ENCODE measurements at regions not wholly inside any gene's neighbourhood (a gene's known extent, or its start where the extent isn't known, plus 50 kb on each side); places are given as distances from the start of the nearest gene placed in this dataset.
"Not testable (repeated sequence)": the region's sequence is repeated elsewhere in the genome, so short reads cannot be mapped to it uniquely, and the experiment has no call there.

DNA sequence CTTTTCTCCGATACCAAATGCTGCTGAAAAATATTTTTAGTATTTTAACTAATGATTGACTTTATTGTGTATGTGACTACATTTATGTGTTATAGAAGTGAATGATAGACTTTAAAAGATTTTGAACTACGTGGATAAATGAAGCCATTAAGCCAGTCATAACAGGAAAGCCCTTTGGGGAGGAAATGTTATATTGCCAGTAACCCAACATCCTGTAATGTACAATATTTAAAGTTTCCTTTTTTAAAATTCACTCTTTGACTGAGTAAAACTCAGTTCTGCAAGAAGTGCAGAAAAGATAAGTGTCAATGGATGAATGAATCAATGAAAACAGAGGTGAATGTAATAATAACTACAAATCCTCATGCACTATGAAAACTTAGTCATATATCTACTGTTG lies 102.6 kb upstream of the TLE4 start:
- DNase-seq (ENCODE audit: low read depth) = no peak

DNA sequence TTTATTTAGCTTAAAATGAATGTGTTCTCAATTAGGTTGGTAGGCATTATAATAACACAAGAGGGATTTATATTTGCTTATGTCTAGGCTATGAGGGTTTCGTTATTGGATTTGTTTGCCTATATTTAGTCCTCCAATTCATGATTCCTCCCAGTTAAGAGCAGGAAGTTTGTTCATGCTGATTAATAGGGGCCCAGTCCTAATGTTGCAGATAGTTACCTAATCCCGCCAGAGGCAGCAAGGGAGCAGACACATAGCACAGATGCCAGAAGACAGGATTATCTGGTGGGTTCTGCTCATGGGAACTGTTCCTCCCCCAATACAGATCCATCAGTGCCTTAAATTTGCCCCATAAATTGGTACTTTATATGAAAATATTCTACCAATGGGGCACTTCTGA lies 100.8 kb upstream of the TLE4 start:
- DNase-seq (ENCODE audit: low read depth) = no peak

DNA sequence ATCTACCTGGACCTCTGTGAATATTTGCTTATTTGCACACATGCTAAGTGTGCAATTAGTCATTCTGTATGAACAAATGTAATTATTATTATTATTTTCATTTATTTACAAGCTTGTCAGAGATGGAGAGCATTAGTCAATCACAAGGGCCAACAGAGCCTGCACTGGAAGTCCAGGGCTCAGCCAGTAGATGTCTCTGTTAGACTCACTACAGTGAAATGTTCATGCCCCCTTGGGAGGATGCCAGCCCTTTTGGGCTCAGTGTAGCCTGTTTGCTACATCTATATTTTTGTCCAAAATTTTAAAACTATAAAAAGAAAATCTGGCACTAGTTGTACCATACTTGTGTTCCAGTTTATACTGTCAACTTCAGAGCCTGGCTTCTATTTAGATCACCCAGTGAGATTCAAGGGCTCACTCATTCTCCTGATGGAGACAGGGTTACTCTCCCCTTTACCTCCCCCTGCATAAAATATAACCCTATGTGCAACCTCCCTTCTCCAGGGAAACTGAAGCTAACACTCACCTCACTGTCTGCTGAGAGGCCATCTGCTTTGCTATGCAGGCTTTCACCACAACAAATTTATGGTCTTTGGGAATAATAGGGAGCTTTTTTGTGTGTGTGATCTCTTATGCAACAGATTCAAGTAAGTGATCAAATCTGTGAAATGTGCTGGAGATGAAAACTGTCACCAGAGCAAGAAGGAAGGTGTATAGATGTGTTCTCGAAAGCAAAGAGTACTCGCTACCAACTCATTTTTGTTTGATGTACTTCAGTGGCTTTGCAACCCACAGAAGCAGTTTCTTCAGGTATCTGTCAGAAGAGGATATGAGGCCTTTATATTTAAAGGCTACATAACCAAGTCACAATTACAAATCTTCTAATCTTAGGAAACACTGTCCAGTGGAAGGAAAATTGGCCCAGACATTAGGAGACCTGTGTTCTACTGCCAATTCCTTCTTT lies 99.9 kb upstream of the TLE4 start:
- DNase-seq (ENCODE audit: low read depth) = peak; percentile 9

DNA sequence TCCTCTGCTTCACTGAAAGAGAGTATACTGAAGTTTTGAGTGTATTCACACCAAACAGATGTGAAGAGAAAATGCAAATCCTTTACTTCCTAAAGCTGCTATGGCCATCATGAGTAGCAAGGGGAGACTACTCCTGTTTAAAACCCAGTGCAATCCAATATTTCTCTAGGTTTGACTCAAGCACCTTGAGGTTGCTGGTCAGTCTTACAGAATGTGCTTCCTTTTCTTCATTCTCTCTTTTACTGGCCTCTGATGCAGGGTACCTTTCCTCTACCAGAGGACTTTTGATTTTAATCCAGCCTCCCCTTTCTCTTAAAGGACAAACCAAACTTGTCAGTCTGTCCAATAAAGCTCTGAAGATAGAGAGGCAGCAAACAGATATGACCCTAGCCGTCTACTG lies 98.1 kb upstream of the TLE4 start:
- DNase-seq (ENCODE audit: low read depth) = no peak

DNA sequence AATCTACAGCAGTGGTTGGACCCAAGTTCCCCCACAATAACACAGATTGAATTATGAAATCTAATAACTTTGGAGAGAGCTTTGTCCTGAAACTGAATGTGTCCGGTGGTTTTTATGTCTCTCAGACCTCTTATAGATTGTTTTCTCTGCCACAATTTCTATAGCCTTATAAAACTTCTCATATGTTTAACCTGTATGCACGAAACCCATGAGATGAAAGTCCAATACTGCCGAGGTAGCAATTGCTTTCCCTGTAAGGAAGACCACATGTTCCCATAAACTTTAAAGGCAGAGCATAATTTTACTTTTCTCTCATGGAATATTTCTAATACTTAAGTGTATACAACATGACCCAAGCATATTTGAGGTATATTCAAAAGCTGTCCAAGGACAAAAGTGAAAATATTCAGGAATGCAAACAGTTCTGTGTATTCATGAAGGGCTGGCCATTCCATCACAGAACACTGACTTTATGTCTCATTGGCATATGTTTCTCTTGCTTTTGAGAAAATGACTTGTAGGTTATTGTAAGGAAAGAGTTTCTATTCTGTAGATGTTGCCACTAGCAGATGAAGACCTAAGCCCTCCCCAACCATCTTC lies 94.4 kb upstream of the TLE4 start:
- DNase-seq (ENCODE audit: low read depth) = no peak

DNA sequence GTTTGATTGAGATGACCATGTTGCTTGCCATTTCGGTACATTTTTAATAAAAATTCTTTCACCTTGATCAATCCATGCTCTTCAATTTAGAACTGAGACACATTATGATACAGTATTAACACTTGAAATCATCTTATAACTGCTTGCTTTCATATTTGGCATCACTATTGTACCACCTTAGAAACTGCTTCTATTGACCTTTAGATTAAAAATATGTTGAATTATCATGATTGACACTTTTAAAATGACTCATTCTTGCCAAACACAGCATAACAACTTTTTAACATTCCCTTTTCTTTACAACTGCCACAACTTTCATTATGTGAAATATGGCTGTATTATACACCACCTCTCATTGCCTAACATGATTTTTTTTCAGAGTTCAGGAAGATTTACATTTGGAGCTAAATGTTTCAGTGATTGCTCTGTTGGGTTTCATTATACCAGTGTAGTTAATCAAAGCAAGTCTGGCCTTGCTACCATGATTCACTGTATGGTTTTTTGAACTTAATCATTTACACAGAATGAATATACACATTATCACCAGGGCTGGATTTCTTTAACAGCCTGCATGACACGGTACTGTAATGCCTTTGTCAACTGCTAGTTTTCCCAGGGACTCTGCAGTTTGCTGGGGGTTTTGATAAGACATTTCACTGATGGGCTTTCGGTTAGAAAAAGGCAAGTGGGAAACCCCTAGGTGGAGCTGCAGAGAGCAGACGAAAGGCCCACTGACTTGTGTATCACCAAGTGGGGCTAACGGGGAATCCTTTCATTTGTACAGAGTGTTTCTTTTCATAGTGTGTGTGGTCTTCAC lies 93.6 kb upstream of the TLE4 start:
- DNase-seq (ENCODE audit: low read depth) = peak; percentile 6

DNA sequence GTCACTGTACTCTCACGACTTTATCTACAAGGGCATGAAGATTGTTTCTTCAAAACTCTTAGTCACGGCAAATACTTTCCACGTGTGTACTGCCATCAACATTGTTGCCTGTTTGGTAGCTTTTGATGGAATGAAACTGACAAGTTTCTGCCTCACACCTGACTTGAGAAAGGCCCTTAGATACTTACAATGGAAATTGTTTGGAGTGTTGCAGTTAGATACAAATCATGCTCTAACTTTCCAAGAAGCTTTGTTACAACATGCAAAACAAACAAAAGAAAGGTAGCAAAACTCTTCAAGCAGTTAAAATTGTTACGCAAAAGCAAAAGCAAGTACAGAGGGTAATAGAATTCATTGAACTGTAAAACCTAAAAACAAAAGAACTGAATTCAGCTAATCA lies 91.1 kb upstream of the TLE4 start:
- DNase-seq (ENCODE audit: low read depth) = no peak

DNA sequence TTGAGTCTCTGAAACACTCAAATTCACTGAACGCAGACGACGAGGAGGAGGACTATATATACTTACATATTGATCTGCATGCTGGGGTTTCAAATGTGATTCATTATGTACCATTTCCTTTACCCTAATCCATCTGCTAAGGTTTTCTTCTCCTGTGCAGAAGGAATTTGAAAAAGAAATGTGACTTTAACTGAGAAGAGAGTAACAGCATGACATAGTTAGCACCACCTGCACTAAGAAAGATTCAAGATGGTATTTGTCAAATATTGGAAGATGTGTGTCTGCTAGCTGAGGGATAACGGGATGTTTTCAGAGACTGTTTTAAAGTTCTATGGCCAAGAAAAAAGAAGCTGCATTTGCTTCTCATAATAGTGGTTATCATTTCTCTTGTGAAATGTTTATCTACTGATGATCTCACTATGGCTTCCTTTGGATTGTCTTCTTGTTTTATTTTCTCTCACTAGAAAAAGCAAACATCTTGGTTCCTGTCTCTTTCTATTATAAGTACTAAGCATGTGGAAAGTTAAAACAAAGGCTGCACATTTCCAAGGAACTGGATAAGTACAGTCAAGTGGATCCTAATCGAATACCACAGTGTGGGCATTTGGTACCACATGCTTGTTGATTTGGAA lies 89.8 kb upstream of the TLE4 start:
- DNase-seq (ENCODE audit: low read depth) = no peak

- DNase-seq (ENCODE audit: low read depth) = no peak
These were observed 86.5 kb upstream of the TLE4 start for GRCh38 chr9:79485258-79485657.

GRCh38 chr9:79489261-79490000 lies 82.3 kb upstream of the TLE4 start:
- DNase-seq (ENCODE audit: low read depth) = no peak

DNA sequence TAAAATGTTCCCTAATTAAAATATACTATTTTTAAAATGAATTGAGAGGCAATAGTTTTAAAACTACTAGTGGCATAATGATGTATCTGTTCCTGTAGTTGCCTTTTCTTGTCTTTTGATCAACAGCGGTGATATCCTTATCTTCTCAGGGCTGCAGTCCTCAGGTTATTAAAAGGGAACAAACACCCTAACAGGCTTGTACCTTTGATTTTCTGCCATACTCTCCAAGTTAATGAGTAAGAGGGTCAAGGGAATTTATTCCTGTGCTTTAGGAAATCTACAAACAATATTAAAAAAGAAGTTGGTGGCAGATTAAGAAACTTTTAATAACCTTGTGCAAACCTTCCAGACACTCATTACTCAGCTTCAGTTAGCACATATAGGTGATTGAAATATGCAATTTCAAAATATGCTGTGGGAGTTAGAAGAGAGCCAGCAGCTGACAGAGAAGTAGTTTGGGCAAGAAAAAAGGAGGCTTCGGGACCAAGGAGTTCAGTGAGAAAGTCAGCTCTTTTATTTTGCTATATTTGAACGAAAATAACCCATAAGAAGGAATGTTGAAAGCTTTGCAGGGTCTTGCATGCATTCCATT lies 81.0 kb upstream of the TLE4 start:
- no peak for DNase-seq (ENCODE audit: low read depth)

DNA sequence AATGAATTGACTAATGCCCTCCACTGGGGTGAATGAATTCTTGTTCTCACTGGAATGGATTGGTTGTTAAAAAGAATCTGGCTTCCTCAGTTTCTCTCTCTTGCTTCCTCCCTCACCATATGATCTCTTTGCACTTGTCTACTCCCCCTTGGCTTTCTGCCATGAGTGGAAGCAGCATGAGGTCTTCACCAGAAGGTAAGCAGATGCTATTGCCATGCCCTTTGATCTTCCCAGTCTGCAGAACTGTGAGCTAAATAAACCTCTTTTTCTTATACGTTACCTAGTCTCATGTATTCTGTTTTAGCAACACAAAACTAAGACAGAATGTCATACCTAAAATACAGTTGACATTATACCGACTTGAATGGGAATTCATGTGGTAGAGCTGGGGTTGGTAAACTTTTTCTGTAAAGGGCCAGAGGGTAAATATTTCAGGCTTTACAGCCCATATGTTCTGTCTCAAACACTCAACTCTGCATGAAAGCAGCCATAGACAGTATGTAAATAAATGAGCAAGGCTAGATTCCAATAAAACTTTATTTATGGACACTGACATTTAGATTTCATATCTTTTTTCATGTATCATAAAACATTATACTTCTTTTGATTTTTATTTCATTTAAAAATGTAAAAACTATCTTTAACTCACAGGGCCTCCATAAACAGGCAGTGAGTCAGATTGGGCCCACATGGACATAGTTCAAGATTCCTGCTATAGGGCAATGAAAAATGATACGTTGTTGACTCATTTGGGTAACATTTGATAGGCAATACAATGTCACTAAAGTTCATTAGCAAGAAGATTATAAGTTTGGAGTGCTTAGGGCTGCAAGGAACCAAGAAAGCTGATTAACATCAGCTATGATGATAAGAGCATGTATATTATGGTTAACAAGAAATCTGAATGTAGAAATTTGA lies 79.4 kb upstream of the TLE4 start:
- no peak for DNase-seq (ENCODE audit: low read depth)

GRCh38 chr9:79500196-79500864 lies 71.4 kb upstream of the TLE4 start:
- DNase-seq (ENCODE audit: low read depth) = not testable (repeated sequence)

DNA sequence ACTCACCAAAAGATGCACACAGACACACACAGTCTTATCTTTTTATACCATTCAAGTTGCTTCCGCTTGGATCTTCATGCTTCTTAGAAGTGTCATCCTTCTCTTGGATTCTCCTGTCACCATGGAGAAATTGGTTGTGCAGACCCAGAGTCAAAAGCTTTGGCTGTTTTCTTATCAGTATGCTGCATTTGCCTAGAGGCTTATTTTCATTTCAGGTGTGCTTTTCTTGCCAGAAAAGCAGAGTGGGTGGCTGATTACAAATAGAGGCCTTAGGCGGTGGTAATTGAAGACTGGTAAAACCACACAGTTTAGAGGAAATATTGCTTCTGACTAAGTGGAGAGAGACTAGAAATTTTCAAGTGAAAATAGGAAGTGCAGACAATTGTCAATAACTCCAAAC lies 70.2 kb upstream of the TLE4 start:
- no peak for DNase-seq (ENCODE audit: low read depth)

DNA sequence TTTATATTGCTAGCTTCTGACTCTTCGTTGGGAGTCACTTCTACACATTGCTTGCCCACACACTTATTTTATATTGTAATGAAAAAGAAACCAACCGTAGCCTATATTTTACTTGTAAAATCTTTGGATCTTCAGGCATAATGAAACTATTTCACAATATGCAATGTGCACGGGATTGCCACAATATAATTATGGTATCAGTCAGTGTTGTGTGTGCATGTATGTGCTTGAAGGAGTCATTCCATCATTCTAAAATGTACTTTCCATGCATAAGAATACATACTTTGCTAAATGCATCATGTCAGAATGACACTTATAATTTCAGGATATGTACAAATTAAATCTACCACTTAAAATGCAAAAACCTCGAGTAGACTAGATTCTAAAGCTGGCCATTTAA lies 64.0 kb upstream of the TLE4 start:
- DNase-seq (ENCODE audit: low read depth) = no peak

- DNase-seq (ENCODE audit: low read depth) = no peak
These were observed 59.5 kb upstream of the TLE4 start for GRCh38 chr9:79512251-79512650.

All from activated T-cell treated with anti-CD3 and anti-CD28 coated beads for 1 hour (primary cell).